GF-D8 (cell line): ENCODE measurements at regions not wholly inside any gene's neighbourhood (a gene's known extent, or its start where the extent isn't known, plus 50 kb on each side); places are given as distances from the start of the nearest gene placed in this dataset.

ENCODE experiments used
- DNase-seq: peaks from one replicate; lab custom pipeline; 2025; lab: John Stamatoyannopoulos, UW

DNA sequence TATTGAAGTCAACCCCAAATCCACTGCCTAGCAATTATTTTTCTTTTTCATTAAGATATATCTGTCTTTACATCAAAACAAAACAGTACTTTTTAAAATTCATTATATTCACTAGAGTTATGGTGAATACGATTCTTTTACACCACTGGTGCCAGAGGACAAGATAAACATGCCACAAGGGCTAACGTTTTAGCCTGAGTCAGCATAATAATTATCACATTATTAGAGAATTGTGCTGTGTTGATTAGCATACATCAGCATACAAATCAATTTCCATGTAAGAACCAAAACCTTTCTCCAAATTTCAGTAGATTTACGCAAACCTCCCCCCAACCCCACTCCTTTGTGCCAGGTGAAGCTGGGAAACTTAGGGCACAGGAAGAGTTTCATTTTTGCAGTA, 131.1 kb upstream of the TMEM106B start:
- DNase-seq = no peak

DNA sequence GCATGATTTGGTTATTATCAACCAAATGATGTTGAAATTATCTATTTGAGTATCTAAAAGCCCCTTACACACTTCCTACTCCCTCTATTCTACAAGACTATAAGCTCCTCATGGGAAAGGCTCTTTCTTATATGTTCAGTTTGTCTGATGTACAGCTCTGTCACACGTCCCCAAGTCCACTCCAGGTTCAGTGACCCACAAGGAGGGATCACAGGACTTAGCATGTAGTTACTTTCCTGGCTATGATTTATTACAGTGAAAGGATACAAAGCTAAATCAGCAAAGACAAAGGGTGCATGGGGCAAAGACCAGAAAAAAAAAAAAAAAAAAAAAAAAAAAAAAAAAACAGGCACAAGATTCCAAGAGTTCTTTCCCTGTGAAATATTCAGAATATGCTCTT, 125.6 kb upstream of the TMEM106B start:
- DNase-seq = no peak

DNA sequence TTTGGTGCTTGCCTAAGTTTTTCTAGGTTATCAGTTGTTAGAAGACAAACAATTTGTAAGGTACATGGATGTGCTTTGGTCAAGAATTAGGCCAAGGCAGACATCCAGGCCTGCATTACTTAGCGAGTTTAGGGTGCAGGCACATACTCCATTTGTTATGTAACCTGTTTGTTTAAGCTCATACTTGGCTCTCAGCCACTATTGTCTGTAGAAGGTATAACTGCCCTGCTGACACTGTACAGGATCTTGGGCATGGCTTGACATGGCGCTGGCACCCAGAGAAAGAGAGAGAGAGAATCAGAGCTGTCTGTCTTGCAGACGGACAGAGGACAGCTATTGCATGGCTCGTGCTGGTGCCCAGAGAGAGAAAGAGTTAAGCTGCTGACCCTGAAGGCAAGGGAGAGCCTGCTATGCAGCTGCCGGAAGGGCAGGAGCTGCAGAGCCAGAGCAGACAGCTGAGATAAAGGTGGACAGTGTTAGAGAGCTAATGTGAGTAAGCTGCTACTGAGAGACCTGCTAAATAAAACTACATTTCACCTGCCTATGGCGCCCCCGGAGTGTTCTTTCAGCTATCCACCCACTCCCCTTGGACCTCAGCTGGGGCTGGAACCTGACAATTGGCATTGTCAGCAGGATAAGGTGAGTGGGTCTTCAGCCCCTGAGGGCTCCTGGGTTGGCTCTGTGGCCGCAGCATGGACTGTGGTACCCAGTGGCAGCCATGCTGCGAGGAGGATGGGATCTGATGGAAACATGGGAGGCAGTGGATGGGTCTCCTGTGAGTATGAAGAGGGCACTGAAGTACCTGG, 120.9 kb upstream of the TMEM106B start:
- no peak for DNase-seq

DNA sequence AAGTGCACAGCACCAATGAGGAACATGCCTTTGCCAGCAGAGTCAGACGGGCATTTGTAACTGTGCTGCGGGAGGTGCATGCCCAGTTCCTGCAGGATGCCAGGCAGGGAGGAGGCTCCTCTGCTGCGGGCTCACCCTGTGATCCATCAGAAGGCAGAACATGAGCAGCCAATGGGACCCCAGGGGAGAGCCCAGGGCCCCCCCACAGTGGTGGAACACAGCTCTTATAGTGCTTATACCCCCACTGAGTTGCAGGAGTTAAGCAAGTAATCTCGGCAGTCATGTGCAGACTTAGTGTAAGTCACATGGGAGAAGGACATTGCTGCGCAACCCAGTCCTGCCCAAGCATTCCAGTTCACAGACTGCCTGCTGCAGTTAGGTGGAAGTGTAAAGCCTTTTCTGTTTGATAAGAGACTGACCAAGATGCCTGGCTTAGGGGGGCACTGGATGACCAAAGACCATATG, 120.3 kb upstream of the TMEM106B start:
- no peak for DNase-seq

- no peak for DNase-seq
These were observed 119.9 kb upstream of the TMEM106B start for GRCh38 chr7:12091231-12091630.

GRCh38 chr7:12092499-12093130, 118.5 kb upstream of the TMEM106B start:
- DNase-seq = no peak

DNA sequence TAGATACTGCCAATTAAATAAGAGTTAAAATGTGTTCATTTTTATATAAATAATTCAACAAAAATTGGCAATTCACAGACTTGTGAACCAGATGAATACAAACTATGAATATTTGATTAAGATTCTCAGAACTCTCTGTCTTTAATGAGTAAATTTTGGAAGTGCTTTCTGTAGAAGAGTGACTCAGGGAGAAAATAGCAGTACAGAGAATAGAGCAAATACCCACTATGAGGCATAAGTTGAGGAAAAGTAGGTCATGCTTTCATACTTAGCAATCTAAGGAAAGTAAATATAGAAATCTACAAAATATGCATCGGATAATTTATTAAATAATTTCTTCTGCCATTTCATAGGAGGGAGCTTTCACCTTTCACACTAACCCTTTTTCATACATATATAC, 117.7 kb upstream of the TMEM106B start:
- no peak for DNase-seq

DNA sequence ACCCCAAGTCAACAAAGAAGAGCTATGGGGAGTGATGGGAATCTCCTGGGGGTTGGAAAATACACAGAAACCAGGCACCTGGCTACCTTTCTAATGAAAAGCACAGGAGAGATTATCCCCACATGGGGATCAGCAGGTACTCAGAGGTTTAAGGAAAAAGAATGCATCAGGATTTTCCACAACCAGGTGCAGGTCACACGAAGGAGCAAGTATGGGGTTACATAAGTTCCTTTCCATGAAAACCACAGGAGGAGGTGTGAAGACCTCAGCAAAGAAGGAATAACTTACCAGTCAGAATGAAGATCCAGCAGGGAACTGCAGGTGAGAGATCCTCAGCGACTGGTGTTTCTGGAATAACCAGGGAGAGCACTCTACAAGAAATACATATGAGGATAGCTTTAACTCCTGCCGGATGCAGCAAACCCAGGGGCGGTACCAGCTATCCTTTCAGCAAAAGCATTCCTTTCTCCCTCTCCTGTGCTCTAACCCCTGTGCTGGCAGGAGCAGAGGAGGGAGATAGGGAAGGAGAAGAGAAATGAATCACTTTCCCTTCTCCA, 116.7 kb upstream of the TMEM106B start:
- DNase-seq = no peak

DNA sequence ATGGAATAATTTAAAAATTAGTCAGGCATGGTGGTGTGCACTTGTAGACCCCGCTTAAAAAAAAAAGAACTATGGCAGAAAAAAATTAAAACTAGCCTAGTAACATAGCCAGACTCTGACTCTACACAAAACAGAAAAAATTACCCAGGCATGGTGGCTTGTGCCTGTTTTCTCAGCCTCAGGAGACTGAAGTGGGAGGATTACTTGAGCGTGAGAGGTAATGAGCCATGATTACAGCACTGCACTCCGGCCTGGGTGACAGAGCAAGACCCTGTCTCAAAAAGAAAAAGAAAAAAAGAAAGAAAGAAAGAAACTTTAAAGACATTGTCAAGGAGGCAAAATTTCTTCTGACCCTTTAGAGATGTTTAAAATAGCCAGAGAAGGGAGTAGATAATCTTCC, 109.0 kb upstream of the TMEM106B start:
- no peak for DNase-seq

GRCh38 chr7:12102527-12102926, 108.6 kb upstream of the TMEM106B start:
- DNase-seq = no peak

- no peak for DNase-seq
These were observed 107.1 kb upstream of the TMEM106B start for GRCh38 chr7:12103948-12104347.

GRCh38 chr7:12107381-12107780, 103.7 kb upstream of the TMEM106B start:
- DNase-seq = no peak

- DNase-seq = no peak
These were observed 103.2 kb upstream of the TMEM106B start for GRCh38 chr7:12107841-12108254.

DNA sequence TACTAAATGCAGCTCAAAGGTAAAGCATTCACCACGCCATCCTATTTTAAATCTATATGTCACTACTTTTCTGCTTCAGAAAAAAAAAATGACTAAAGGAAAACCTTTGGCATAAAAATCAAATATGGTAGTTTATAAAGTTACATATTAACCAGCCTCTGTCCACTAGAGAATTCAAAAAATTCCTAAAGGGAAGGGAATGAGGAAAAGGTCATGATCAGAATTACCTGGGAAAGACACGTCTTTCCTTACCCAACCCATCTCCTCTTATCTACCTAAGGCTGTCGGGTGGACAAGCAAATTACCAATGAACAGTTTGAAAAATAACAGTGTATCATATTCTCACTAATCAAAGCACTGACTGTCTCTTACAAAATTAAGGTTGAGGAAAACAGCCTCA, 100.7 kb upstream of the TMEM106B start:
- DNase-seq = no peak

GRCh38 chr7:12111422-12112405, 99.4 kb upstream of the TMEM106B start:
- no peak for DNase-seq

DNA sequence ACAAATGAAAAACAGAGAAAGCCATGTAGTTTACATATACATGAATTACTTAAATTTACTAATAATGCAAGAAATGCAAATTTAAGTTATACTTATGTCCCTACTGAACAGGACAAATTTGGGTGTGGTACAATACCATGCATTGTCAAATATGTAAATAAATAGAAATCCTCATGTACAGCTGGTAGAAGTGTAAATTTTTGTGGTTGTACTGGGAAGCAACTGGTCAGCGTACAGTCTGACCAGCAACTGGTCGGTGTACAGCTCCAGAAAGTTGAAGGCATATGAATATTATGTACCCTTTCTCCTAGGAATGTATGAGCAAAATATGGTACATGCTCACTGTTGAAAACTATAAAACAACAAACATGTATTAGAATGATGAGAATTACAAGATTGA, 93.9 kb upstream of the TMEM106B start:
- no peak for DNase-seq

DNA sequence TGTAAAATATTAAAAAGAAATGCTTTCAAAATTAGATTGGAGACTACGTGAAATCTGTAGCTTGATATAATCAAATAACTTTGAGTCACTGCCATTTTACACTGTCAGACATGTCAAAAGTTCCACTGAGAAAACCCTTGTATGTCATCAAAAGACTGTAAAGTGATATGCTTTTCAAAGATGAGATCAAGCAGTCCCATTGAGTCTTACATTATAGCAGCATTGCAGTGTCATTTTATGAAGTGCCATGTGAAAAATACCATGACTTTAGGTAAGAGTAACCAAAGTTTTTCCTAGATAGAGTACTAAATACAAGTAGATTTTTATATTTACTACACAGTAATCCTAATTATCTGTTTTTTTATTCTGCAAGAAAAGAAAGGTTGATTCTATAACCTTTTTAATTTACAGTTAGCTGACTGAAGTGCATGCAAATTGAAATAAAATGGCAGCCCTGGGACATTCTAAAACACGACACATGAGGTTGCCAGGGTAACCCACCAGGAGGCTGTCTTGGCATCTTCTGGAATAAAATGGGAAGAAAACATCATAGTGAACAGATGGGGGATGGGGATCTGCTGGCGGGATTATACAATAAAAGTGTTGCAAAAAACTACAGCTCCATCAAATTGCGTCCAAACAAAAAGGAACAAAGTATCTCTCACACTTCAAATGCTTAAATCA, 91.3 kb upstream of the TMEM106B start:
- no peak for DNase-seq

GRCh38 chr7:12120632-12121031, 90.5 kb upstream of the TMEM106B start:
- no peak for DNase-seq

DNA sequence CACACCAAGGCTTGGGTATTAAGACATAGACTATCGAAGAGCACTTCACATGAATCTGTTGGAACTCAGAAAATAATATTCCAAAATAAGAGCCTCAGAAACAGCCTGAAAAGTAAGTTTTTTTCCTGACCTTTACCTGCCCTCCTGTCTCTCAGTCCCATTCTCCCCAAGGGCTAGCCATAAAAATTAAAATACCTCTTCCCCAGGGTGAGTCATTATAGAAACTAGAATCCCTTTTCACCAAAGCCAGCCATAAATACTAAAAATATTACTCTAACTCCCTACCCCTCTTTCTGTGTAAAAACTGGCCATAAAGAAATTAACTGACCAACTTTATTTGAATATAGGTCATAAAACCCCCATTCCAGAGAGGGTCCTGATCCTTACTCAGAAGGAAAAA, 87.9 kb upstream of the TMEM106B start:
- no peak for DNase-seq

- no peak for DNase-seq
These were observed 87.1 kb upstream of the TMEM106B start for GRCh38 chr7:12124028-12124427.

DNA sequence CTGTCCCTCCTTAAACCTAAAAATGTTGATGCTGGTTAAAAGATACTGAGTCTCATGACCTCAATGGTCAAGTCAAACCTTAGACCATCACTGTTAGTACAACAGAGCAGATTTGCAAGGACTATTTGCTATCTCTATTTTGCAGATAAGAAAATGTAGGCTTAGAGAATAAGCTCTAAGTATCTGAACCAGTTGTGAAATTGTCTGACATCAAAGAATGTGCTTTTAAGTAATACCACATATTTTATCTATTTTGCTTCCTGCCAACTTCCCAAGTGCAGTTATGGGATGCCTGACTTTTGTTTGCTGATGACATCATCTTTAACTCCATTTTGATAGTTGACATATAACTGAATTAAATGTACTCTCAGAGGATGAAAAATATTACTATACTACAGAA, 83.6 kb upstream of the TMEM106B start:
- no peak for DNase-seq

- peak; percentile 30 for DNase-seq
These were observed 80.5 kb upstream of the TMEM106B start for GRCh38 chr7:12130609-12131008.
